Stimulated activated naive CD4-positive, alpha-beta T cell (primary cell): ENCODE measurements at regions not wholly inside any gene's neighbourhood (a gene's known extent, or its start where the extent isn't known, plus 50 kb on each side); places are given as distances from the start of the nearest gene placed in this dataset.
"Not testable (repeated sequence)": the region's sequence is repeated elsewhere in the genome, so short reads cannot be mapped to it uniquely, and the experiment has no call there.

ENCODE experiments used
- DNase-seq, 6 experiments: peaks; one replicate each; lab custom pipeline; 2025; lab: John Stamatoyannopoulos, UW

- no peak for DNase-seq
These were observed 950.3 kb downstream of the SOCS6 start for GRCh38 chr18:71238974-71239624.

DNA sequence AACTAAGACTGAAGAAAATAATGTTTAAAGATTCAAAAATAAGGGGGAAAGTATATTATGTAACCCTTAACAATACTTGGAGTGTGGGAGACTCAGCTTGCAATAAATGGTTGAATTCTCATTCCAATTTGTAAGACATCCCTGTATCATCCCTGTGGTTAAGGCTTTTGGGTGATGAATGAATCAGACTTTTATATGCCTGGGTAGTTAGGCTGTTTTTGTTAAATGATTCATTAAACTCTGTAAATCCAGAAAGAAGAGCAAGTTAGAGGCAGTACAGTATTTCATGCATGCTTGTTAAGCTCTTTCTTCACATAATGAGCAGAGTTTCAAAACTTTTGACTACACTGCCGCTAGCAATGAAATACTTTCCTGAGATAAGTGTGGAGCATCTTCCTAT is 948.8 kb downstream of the SOCS6 start:
- DNase-seq: no peak

DNA sequence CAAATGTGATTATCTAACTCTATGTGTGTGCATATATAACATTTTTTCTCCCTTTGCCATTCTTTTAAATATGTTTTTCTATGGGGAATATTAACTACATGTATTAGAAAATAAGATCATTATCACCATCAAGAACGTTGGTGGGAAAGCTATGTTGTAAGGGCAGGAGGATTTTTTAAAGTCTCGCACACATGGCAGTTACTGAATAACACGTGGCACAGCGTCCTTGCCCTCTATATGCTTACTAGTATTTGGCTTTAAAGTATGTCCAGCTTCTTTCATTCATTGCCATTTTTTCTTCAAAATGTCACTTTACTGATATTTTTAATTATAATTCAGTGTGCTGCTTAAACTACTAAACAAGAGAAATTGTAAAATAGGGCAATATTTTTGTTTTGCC is 944.3 kb downstream of the SOCS6 start:
- no peak for DNase-seq

- DNase-seq: no peak
These were observed 934.6 kb downstream of the SOCS6 start for GRCh38 chr18:71223486-71223885.

- DNase-seq: no peak
These were observed 932.6 kb downstream of the SOCS6 start for GRCh38 chr18:71221405-71221804.

GRCh38 chr18:71212739-71213138 is 923.9 kb downstream of the SOCS6 start:
- not testable (repeated sequence) for DNase-seq

DNA sequence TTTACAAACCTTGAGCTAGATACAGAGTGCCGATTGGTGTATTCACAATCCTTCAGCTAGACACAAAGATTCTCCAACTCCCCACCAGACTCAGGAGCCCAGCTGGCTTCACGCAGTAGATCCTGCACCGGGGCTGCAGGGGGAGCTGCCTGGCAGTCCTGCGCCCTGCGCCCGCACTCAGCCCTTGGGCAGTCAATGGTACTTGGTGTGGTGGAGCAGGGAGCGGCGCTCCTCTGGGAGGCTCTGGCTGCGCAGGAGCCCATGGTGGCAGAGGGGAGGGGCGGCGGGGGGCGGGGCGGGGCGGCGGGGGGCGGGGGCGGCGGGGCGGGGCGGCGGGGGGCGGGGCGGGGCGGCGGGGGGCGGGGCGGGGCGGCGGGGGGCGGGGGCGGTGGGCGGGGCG is 923.4 kb downstream of the SOCS6 start:
- DNase-seq: no peak

- no peak for DNase-seq
These were observed 921.1 kb downstream of the SOCS6 start for GRCh38 chr18:71209944-71210343.

- no peak for DNase-seq
These were observed 905.6 kb downstream of the SOCS6 start for GRCh38 chr18:71194438-71194837.

DNA sequence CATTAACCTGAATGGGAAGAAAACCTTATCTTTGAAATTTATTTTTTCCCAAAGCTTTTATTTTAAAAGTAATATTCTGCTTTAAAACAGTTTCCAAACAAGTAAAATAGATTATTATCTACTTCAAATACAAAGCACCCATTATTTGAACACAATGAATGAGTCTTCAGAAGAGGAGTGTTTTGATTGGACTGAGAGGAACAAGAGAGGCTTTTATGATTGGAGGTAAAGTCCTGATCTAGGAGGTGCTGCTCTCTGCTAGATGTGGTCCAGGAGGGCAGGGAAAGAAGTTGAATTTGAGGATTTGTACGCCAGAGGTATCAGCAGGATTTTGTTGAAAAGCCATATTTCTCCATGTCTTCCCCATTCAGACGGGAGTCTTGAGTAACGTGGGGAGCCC is 900.7 kb downstream of the SOCS6 start:
- no peak for DNase-seq

DNA sequence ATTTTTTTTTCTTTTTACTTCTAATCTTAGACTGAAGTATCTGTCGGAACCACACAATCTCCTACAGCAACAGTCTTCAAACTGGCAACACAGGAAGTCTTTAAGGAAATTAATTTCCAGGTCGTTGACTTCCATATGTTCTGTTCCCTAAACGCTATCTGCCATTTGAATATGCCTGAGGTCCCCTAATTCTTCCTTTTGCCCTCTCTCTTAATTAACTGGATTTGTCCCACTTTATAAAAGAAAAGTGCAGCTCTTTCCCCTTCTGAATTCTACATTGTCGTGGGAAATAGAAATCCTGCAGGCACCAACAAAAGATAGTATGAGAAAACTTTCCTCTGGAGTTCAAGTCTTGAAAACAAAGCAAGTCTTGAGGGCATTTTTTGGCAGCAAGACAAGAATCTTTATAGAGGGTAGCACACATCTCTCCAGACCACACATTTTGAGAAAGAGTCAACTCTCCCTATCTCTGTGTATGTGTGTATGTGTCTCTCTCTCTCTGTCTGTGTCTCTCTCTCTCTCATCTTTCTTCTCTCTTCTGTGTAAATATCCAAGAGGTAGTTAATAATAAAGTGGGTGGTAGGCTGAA is 879.8 kb downstream of the SOCS6 start:
- no peak for DNase-seq

DNA sequence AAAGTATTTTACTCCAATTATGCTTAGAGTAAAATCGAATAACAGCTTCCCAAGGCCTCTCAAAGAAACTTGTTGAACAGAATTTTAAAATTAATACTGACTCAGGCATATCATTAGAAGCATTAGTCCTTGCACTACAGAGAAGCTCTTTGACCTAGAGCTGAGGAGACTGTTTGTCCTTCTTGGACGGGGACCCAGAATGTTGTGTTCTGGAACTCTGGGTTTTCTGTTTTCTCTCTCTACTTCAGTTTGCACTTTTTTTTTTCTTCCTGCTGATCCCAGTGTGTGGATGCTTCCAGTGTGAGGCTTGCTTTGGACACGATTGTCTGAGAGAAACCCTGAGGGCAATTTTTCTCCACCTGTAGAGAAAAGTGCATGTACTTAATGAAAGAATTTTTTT is 847.6 kb downstream of the SOCS6 start:
- no peak for DNase-seq

GRCh38 chr18:71134122-71134521 is 845.3 kb downstream of the SOCS6 start:
- DNase-seq: no peak

DNA sequence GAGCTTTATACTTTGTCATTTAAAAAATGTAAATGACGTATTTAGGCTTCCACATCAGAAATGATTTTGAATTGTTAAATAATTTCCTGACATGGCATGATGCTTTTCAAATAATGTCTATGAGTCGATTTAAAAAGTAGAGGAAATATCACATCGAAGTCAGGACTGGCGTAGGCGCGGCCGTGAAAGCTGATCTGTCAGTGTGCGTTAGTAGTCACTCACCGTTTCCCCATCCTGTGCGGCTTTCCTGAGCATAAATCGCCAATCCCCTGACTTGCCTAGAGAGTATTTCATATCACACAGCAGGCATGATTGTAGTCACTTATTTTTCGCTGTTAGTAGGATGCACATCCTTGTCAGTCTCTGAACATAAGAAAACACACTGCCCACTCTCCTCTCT is 843.1 kb downstream of the SOCS6 start:
- no peak for DNase-seq

DNA sequence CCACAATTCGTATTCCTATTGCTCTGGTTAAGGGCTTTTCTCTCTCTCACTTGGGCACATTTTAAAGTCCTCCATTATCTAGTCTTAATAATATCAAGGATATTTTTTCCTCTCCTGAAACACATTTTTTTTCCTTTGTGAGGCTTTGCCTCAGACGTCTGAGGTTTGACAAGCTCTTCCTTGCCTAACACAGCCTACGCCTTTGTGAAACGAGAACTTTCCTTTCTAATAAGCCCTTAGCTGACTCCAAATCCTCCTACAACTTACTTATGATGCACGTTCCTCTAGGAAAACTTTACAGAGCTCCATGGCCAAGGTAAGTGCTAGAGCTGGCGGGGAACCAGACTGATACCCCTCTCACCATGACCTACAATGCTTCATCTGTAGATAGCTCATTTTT is 841.5 kb downstream of the SOCS6 start:
- no peak for DNase-seq

GRCh38 chr18:71125581-71125980 is 836.7 kb downstream of the SOCS6 start:
- DNase-seq: no peak

- DNase-seq: no peak
These were observed 827.7 kb downstream of the SOCS6 start for GRCh38 chr18:71116535-71116934.

- DNase-seq: no peak
These were observed 826.4 kb downstream of the SOCS6 start for GRCh38 chr18:71115261-71115660.

GRCh38 chr18:71114550-71115210 is 825.8 kb downstream of the SOCS6 start:
- DNase-seq: no peak

GRCh38 chr18:71107244-71107643 is 818.4 kb downstream of the SOCS6 start:
- DNase-seq: no peak

DNA sequence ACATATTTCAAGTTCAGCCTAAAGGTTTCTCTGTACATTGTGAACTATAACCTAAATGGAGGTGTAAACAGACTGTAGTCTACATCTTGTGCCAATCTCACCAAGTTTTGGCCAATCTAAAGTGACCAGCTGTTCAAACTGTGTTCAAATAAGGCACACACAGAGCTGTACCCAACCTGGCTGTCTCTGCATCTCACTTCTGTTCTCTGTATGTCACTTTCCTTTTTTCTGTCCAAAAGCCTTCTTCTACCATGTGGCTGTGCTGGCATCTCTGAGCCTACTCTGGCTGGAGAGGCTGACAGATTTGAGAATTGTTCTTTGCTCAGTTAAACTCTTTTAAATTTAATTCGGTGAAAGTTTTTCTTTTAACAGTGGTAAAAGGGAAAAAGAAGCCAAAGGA is 817.9 kb downstream of the SOCS6 start:
- no peak for DNase-seq

DNA sequence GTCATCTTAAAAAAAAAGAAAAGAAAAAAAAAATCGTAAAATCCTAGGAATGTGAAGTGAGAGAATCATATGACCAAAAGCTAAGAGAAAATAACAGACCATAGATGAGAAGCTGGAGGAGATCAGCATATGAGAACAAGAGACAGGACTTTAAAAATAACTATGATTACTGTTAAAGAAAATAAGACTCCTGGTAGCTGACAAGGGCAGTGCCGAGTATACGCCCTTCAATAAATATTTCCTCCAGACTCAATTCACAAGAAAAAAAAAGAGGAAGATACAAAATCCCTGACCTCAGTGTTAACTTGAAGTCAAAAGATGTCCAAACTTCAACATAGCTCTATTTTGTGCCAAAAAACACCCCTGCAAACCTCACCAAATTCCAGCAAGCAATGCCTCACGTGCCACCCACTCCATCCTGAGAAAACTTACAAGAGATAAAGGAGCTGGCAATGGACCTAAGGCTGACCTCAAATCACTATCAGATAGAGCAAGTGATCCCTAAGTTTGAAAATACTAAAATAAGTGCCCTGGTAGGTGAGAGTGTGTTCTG is 817.2 kb downstream of the SOCS6 start:
- no peak for DNase-seq

GRCh38 chr18:71105078-71105819 is 816.4 kb downstream of the SOCS6 start:
- no peak for DNase-seq
